ENCODE measurements at regions not wholly inside any gene's neighbourhood (a gene's known extent, or its start where the extent isn't known, plus 50 kb on each side); places are given as distances from the start of the nearest gene placed in this dataset.

DNA sequence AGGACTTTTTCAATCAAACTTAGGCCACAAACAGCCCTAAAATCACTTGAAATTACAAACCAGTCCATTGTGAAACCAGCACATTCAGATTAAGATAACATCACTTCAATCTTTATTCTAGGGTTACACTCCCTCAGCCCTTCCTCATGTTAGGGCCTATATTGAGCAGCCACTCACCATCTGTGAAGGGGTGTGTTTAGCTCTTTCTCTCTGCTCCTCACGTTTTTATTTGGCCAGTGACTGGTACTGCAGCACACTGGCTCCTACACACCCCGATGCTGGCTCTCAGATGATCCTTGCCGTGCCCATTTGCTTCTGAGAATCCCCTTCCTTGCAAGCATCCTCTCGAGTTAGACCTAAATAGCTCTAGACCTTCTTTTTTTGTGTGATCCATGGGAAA lies 604.5 kb downstream of the INHBA start:
- Histone ChIP-seq H3K23ac (ENCODE audit: insufficient read length, low read depth, low read length) (no peak overlapping the region), H3K4me2 (ENCODE audit: insufficient read depth, insufficient read length, low read length) (no peak overlapping the region), H3K56ac (ENCODE audit: insufficient read length, low read depth, low read length) (no peak overlapping the region), H2AFZ (ENCODE audit: low read length) (no peak overlapping the region), H3K79me2 (ENCODE audit: insufficient read depth, low read length) (no peaks in the 10 kb centered on the region), H3K4ac (ENCODE audit: low read depth, low read length) (no peak overlapping the region), H4K5ac (ENCODE audit: insufficient read length, low read depth, low read length) (no peak overlapping the region), H2BK20ac (ENCODE audit: low read depth, low read length, poor library complexity, severe bottlenecking) (no peak overlapping the region), H3K18ac (ENCODE audit: insufficient read length, low read depth, low read length) (no peak overlapping the region), H4K8ac (replicated peaks; ENCODE audit: insufficient read length, low read depth, low read length) (no peak overlapping the region), H3T11ph (ENCODE audit: low read length) (no peak overlapping the region), H3K14ac (ENCODE audit: insufficient read depth, low read length) (no peak overlapping the region), H2BK12ac (ENCODE audit: insufficient read length, low read depth, low read length) (no peak overlapping the region), H3K9ac (ENCODE audit: extremely low read depth, insufficient read length, low read length) (no peak overlapping the region), H4K20me1 (ENCODE audit: control insufficient read depth, insufficient read depth, insufficient read length) (no peaks in the 10 kb centered on the region), H2BK5ac (ENCODE audit: insufficient read length, low read length) (no peak overlapping the region), H2BK15ac (ENCODE audit: low read depth, low read length) (no peak overlapping the region), H2AK5ac (ENCODE audit: insufficient read length, low read length) (no peak overlapping the region), H3K27ac (ENCODE audit: insufficient read length, low read depth, low read length) (no peak overlapping the region), H3K9me3 (ENCODE audit: control insufficient read depth, low read depth, low read length) (no peaks in the 10 kb centered on the region), H3K4me1 (ENCODE audit: insufficient read depth, low read length) (no peaks in the 10 kb centered on the region), H3K27me3 (ENCODE audit: insufficient read depth, low read length) (no peaks in the 10 kb centered on the region), H3K23me2 (ENCODE audit: insufficient read length, low read depth, low read length, poor library complexity, severe bottlenecking) (no peaks in the 10 kb centered on the region), H2BK120ac (ENCODE audit: low read depth, low read length, poor library complexity, severe bottlenecking) (no peak overlapping the region), H4K91ac (ENCODE audit: insufficient read length, low read depth, low read length) (no peak overlapping the region), H3K79me1 (ENCODE audit: insufficient read depth, low read depth, low read length, poor library complexity, severe bottlenecking) (no peaks in the 10 kb centered on the region)
- Mint-ChIP-seq H3K27me3 (ENCODE audit: low read depth) (no peaks in the 10 kb centered on the region), H3K27ac (no peak overlapping the region), H3K4me1 (peaks cover 8% of the 10 kb centered on the region in 2 experiments), H3K4me3 (no peak overlapping the region), H3K9me3 (no peaks in the 10 kb centered on the region), H3K36me3 (ENCODE audit: insufficient read depth in 1 of 3, low read depth in 3 of 3) (no peaks in the 10 kb centered on the region)
- DNase-seq, result no peak
- whole genome bisulfite sequencing (ENCODE audit: extremely low coverage, insufficient read length, low lambda C conversion rate), result no CpG with 5 or more reads among the region's 4 CpGs
- no peak for TF ChIP-seq CTCF (conservative IDR thresholded peaks at IDR 0.05)

Measured in H9 (cell line).